GM12872 (cell line): ENCODE measurements at regions not wholly inside any gene's neighbourhood (a gene's known extent, or its start where the extent isn't known, plus 50 kb on each side); places are given as distances from the start of the nearest gene placed in this dataset.

Experiments
- CTCF ChIP-seq: IDR thresholded peaks from 3 replicates; pipeline ENCODE4 v1.5.1; 2011; ENCODE audit warnings: low read depth, mild to moderate bottlenecking, low read length, moderate library complexity; ENCODE audit not compliant: insufficient read depth

GRCh38 chr16:86709103-86709502, 130.8 kb downstream of the FOXL1 start:
- TF ChIP-seq CTCF: no peak

- no peak for TF ChIP-seq CTCF
Measured at GRCh38 chr16:86709902-86710601, 131.7 kb downstream of the FOXL1 start.

- TF ChIP-seq CTCF: no peak
Measured at GRCh38 chr16:86710602-86710950, 132.2 kb downstream of the FOXL1 start.

- TF ChIP-seq CTCF: no peak
Measured at GRCh38 chr16:86712158-86713009, 134.0 kb downstream of the FOXL1 start.

- TF ChIP-seq CTCF: no peak
Measured at GRCh38 chr16:86713021-86713631, 134.8 kb downstream of the FOXL1 start.

GRCh38 chr16:86714166-86714565, 135.8 kb downstream of the FOXL1 start:
- no peak for TF ChIP-seq CTCF

GRCh38 chr16:86716649-86717048, 138.3 kb downstream of the FOXL1 start:
- no peak for TF ChIP-seq CTCF
